CD4-positive, CD25-positive, alpha-beta regulatory T cell (primary cell): ENCODE measurements at regions not wholly inside any gene's neighbourhood (a gene's known extent, or its start where the extent isn't known, plus 50 kb on each side); places are given as distances from the start of the nearest gene placed in this dataset.

ENCODE experiments used
- ATAC-seq, 2 donors: fragments of 150-1000 bp; cut with Tn5 transposase; one replicate each; pipeline ENCODE4 v1.10.0; 2021; ENCODE audit warnings: low read depth in 2 of 2, moderate number of reproducible peaks in 2 of 2, moderate library complexity in 1 of 2
- DNase-seq, 3 donors: peaks; one replicate each; pipeline versions ENCODE4 v3.0.0 to v3.0.0-alpha.2; 2012 to 2022; ENCODE audit warnings: mixed read lengths in 1 of 3
- H3K27ac ChIP-seq: one replicate; pipeline ENCODE4 v1.7.0; 2013; ENCODE audit warnings: mild to moderate bottlenecking, low read length; ENCODE audit not compliant: insufficient read depth, poor library complexity, severe bottlenecking
- H3K27me3 ChIP-seq: one replicate; pipeline ENCODE4 v1.7.0; 2013; ENCODE audit warnings: low read length; ENCODE audit not compliant: control insufficient read depth, insufficient read depth
- H3K36me3 ChIP-seq: one replicate; pipeline ENCODE4 v1.7.0; 2013; ENCODE audit warnings: mild to moderate bottlenecking, low read length, moderate library complexity; ENCODE audit not compliant: control insufficient read depth, insufficient read depth
- H3K4me1 ChIP-seq: 2 replicates; pipeline ENCODE4 v1.7.0; 2013; ENCODE audit warnings: mild to moderate bottlenecking, low read length; ENCODE audit not compliant: insufficient read depth, control insufficient read depth, poor library complexity, severe bottlenecking
- H3K4me3 ChIP-seq: one replicate; pipeline ENCODE4 v1.7.0; 2013; ENCODE audit warnings: low read depth, mild to moderate bottlenecking, low read length, moderate library complexity
- H3K9me3 ChIP-seq, 2 experiments: 1 replicate in 1 of 2; 2 replicates in 1 of 2; pipeline ENCODE4 v1.7.0; 2013; ENCODE audit warnings: low read length in 2 of 2, mild to moderate bottlenecking in 1 of 2, moderate library complexity in 1 of 2; ENCODE audit not compliant: control insufficient read depth in 2 of 2
- H3K27ac Mint-ChIP-seq, 3 donors: one replicate each; pipeline ENCODE4 v1.8.0; 2020 to 2022; ENCODE audit warnings: mild to moderate bottlenecking in 3 of 3, mixed read lengths in 3 of 3, moderate library complexity in 2 of 3
- H3K27me3 Mint-ChIP-seq: one replicate; pipeline ENCODE4 v1.8.0; 2022; ENCODE audit warnings: mild to moderate bottlenecking, mixed read lengths
- H3K36me3 Mint-ChIP-seq: one replicate; pipeline ENCODE4 v1.8.0; 2020; ENCODE audit warnings: mixed read lengths
- H3K4me1 Mint-ChIP-seq, 4 donors: one replicate each; pipeline ENCODE4 v1.8.0; 2020 to 2022; ENCODE audit warnings: mixed read lengths in 4 of 4, mild to moderate bottlenecking in 1 of 4
- H3K4me3 Mint-ChIP-seq, 4 donors: one replicate each; pipeline ENCODE4 v1.8.0; 2020 to 2022; ENCODE audit warnings: mild to moderate bottlenecking in 4 of 4, mixed read lengths in 4 of 4, moderate library complexity in 3 of 4
- H3K9me3 Mint-ChIP-seq, 7 donors: one replicate each; pipeline ENCODE4 v1.8.0; 2020 to 2022; ENCODE audit warnings: mixed read lengths in 7 of 7, mild to moderate bottlenecking in 3 of 7, moderate library complexity in 2 of 7

- Histone ChIP-seq H3K4me1 (no peaks in the 10 kb centered on the region), H3K4me3 (no peak overlapping the region), H3K27ac (no peak overlapping the region), H3K9me3 (no peaks in the 10 kb centered on the region), H3K27me3 (no peaks in the 10 kb centered on the region), H3K36me3 (no peaks in the 10 kb centered on the region)
- Mint-ChIP-seq H3K36me3 (no peaks in the 10 kb centered on the region), H3K4me3 (no peak overlapping the region), H3K27me3 (no peaks in the 10 kb centered on the region), H3K9me3 (peaks cover 0 to 11% (median 3%) of the 10 kb centered on the region in 7 donors), H3K4me1 (no peaks in the 10 kb centered on the region), H3K27ac (no peak overlapping the region)
- ATAC-seq (no peak), DNase-seq (no peak)
Observed at GRCh38 chr4:170425040-170425439, 335.3 kb upstream of the AADAT start.

DNA sequence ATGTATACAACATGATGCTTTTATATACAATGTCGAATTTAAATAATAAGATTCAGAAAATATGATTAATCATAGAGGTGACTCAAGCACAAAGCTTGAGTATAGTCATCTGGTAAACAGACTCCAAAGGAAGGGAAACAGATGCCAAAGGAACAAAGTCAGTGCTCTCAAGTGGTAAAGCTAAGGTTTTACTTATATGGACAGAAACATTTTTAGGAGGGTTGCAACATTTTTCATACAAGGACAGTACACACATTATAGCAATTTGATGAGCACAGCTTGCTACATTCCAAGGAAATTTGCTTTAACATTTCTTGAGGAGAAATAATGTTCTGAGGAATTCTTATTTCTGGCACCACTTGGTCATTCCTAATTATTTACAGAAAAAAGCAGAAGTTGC, 333.4 kb upstream of the AADAT start:
- no peaks in the 10 kb centered on the region for H3K27me3 ChIP-seq
- H3K36me3 Mint-ChIP-seq, result no peaks in the 10 kb centered on the region
- no peak for DNase-seq
- no peak overlapping the region for H3K27ac Mint-ChIP-seq
- H3K9me3 Mint-ChIP-seq, result peaks cover 0 to 13% (median 2%) of the 10 kb centered on the region in 7 donors
- H3K9me3 ChIP-seq, result no peaks in the 10 kb centered on the region
- H3K4me3 ChIP-seq, result no peak overlapping the region
- ATAC-seq, result no peak
- H3K4me1 ChIP-seq, result no peaks in the 10 kb centered on the region
- no peaks in the 10 kb centered on the region for H3K27me3 Mint-ChIP-seq
- H3K4me1 Mint-ChIP-seq, result no peaks in the 10 kb centered on the region
- no peak overlapping the region for H3K27ac ChIP-seq
- no peak overlapping the region for H3K4me3 Mint-ChIP-seq
- H3K36me3 ChIP-seq, result no peaks in the 10 kb centered on the region

GRCh38 chr4:170420255-170420693, 330.5 kb upstream of the AADAT start:
- Mint-ChIP-seq H3K4me1 (no peaks in the 10 kb centered on the region), H3K27ac (no peak overlapping the region), H3K4me3 (no peak overlapping the region), H3K27me3 (no peaks in the 10 kb centered on the region), H3K9me3 (peaks cover 0 to 13% (median 2%) of the 10 kb centered on the region in 7 donors), H3K36me3 (no peaks in the 10 kb centered on the region)
- Histone ChIP-seq H3K4me3 (no peak overlapping the region), H3K4me1 (no peaks in the 10 kb centered on the region), H3K27ac (no peak overlapping the region), H3K27me3 (no peaks in the 10 kb centered on the region), H3K36me3 (no peaks in the 10 kb centered on the region), H3K9me3 (no peaks in the 10 kb centered on the region)
- DNase-seq, result no peak
- no peak for ATAC-seq

DNA sequence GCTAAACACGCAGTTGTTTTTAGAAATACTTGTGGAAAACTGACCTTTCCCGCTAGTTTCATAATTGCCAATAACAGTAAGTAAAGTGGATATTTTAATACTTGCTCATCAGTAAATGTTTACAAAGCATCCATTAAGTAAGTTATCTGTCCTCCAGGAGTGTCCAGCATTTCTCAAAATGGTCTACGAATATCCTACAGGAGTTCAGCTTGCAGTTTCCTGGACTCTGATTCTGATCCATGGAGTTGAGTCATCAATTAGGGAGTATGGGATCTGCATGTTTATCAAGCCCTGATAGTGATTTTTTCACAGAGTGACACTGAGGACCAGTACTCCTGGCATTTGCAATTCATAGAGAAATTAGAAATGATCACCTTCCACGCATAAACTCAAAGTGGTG, 325.2 kb upstream of the AADAT start:
- Mint-ChIP-seq H3K27ac (no peak overlapping the region), H3K4me3 (no peak overlapping the region), H3K27me3 (no peaks in the 10 kb centered on the region), H3K4me1 (no peaks in the 10 kb centered on the region), H3K9me3 (peaks cover 0 to 10% (median 1%) of the 10 kb centered on the region in 7 donors), H3K36me3 (no peaks in the 10 kb centered on the region)
- Histone ChIP-seq H3K9me3 (no peaks in the 10 kb centered on the region), H3K4me1 (no peaks in the 10 kb centered on the region), H3K27me3 (no peaks in the 10 kb centered on the region), H3K36me3 (no peaks in the 10 kb centered on the region), H3K4me3 (no peak overlapping the region), H3K27ac (no peak overlapping the region)
- ATAC-seq (no peak), DNase-seq (no peak)

GRCh38 chr4:170414360-170414759, 324.6 kb upstream of the AADAT start:
- ATAC-seq (no peak), DNase-seq (no peak)
- Mint-ChIP-seq H3K27ac (no peak overlapping the region), H3K9me3 (peaks cover 0 to 10% (median 1%) of the 10 kb centered on the region in 7 donors), H3K36me3 (no peaks in the 10 kb centered on the region), H3K4me3 (no peak overlapping the region), H3K27me3 (no peaks in the 10 kb centered on the region), H3K4me1 (no peaks in the 10 kb centered on the region)
- Histone ChIP-seq H3K9me3 (no peaks in the 10 kb centered on the region), H3K27ac (no peak overlapping the region), H3K36me3 (no peaks in the 10 kb centered on the region), H3K4me1 (no peaks in the 10 kb centered on the region), H3K27me3 (no peaks in the 10 kb centered on the region), H3K4me3 (no peak overlapping the region)

- no peaks in the 10 kb centered on the region for H3K4me1 ChIP-seq
- no peak overlapping the region for H3K4me3 ChIP-seq
- DNase-seq (no peak), ATAC-seq (no peak)
- no peaks in the 10 kb centered on the region for H3K36me3 ChIP-seq
- H3K27me3 Mint-ChIP-seq, result no peaks in the 10 kb centered on the region
- no peak overlapping the region for H3K4me3 Mint-ChIP-seq
- no peak overlapping the region for H3K27ac ChIP-seq
- H3K36me3 Mint-ChIP-seq, result no peaks in the 10 kb centered on the region
- H3K9me3 ChIP-seq, result no peaks in the 10 kb centered on the region
- peaks cover 0 to 10% (median 1%) of the 10 kb centered on the region in 7 donors for H3K9me3 Mint-ChIP-seq
- H3K4me1 Mint-ChIP-seq, result no peaks in the 10 kb centered on the region
- no peaks in the 10 kb centered on the region for H3K27me3 ChIP-seq
- no peak overlapping the region for H3K27ac Mint-ChIP-seq
Observed at GRCh38 chr4:170413951-170414350, 324.2 kb upstream of the AADAT start.

GRCh38 chr4:170400361-170400760, 310.6 kb upstream of the AADAT start:
- Histone ChIP-seq H3K27ac (no peak overlapping the region), H3K9me3 (no peaks in the 10 kb centered on the region), H3K27me3 (no peaks in the 10 kb centered on the region), H3K4me1 (no peaks in the 10 kb centered on the region), H3K4me3 (no peak overlapping the region), H3K36me3 (no peaks in the 10 kb centered on the region)
- Mint-ChIP-seq H3K4me1 (no peaks in the 10 kb centered on the region), H3K4me3 (no peak overlapping the region), H3K27me3 (no peaks in the 10 kb centered on the region), H3K9me3 (peaks cover 0 to 17% (median 5%) of the 10 kb centered on the region in 7 donors), H3K36me3 (no peaks in the 10 kb centered on the region), H3K27ac (no peak overlapping the region)
- no peak for DNase-seq
- ATAC-seq, result no peak

- H3K36me3 Mint-ChIP-seq, result no peaks in the 10 kb centered on the region
- no peak for DNase-seq
- peaks cover 0 to 17% (median 5%) of the 10 kb centered on the region in 7 donors for H3K9me3 Mint-ChIP-seq
Observed at GRCh38 chr4:170399581-170400293, 310.0 kb upstream of the AADAT start.

More at GRCh38 chr4:170399581-170400293, 310.0 kb upstream of the AADAT start:
- no peaks in the 10 kb centered on the region for H3K36me3 ChIP-seq
- no peaks in the 10 kb centered on the region for H3K27me3 ChIP-seq
- H3K4me1 ChIP-seq, result no peaks in the 10 kb centered on the region
- Mint-ChIP-seq H3K27ac (no peak overlapping the region), H3K27me3 (no peaks in the 10 kb centered on the region), H3K4me1 (no peaks in the 10 kb centered on the region), H3K4me3 (no peak overlapping the region)
- no peak overlapping the region for H3K4me3 ChIP-seq
- no peak overlapping the region for H3K27ac ChIP-seq
- H3K9me3 ChIP-seq, result no peaks in the 10 kb centered on the region
- ATAC-seq, result no peak
